BJ (cell line): ENCODE measurements at regions not wholly inside any gene's neighbourhood (a gene's known extent, or its start where the extent isn't known, plus 50 kb on each side); places are given as distances from the start of the nearest gene placed in this dataset.
"Not testable (repeated sequence)": the region's sequence is repeated elsewhere in the genome, so short reads cannot be mapped to it uniquely, and the experiment has no call there.

Source experiments
- CTCF ChIA-PET: fragments of 350-600 bp; formaldehyde crosslinking; extraction: SDS; loops from one replicate; lab custom pipeline; 2021; ENCODE audit warnings: antibody characterized with exemption, inconsistent platforms; lab: Yijun Ruan, JAX
- POLR2A ChIA-PET: fragments of 300-600 bp; sonication (Branson Sonifier 250); formaldehyde crosslinking; extraction: SDS; loops from one replicate; lab custom pipeline; 2021; ENCODE audit warnings: antibody characterized with exemption; lab: Charles Lee
- DNase-seq: peaks from one replicate; pipeline ENCODE4 v3.0.0-alpha.2; 2011; ENCODE audit warnings: low read depth
- H3K27me3 ChIP-seq: 2 replicates; pipeline ENCODE4 v1.6.0; 2011; ENCODE audit warnings: low read length; ENCODE audit not compliant: control insufficient read depth, insufficient read depth
- H3K36me3 ChIP-seq: 2 replicates; pipeline ENCODE4 v1.5.1; 2011; ENCODE audit warnings: low read length; ENCODE audit not compliant: control insufficient read depth, insufficient read depth
- H3K4me3 ChIP-seq: 2 replicates; pipeline ENCODE4 v1.5.1; 2011; ENCODE audit warnings: low read depth, mild to moderate bottlenecking, control low read depth, low read length
- TF ChIP-seq, protein P1 (sequence below): IDR thresholded peaks from 2 replicates; pipeline ENCODE4 v1.5.1; 2011; ENCODE audit warnings: low read depth, mild to moderate bottlenecking, control low read depth, inconsistent platforms, low read length, moderate library complexity; ENCODE audit not compliant: insufficient read depth

GRCh38 chr5:123283499-123283898 is 139.7 kb downstream of the CEP120 start:
- Histone ChIP-seq H3K4me3 (no peak overlapping the region), H3K27me3 (0 out of 2 replicates have a peak, but pooled peaks cover 2% of the 10 kb centered on the region), H3K36me3 (no peaks in the 10 kb centered on the region)
- DNase-seq, result no peak
- POLR2A ChIA-PET, result no interaction called here
- CTCF ChIA-PET, result no interaction called here
- TF ChIP-seq, protein P1, sequence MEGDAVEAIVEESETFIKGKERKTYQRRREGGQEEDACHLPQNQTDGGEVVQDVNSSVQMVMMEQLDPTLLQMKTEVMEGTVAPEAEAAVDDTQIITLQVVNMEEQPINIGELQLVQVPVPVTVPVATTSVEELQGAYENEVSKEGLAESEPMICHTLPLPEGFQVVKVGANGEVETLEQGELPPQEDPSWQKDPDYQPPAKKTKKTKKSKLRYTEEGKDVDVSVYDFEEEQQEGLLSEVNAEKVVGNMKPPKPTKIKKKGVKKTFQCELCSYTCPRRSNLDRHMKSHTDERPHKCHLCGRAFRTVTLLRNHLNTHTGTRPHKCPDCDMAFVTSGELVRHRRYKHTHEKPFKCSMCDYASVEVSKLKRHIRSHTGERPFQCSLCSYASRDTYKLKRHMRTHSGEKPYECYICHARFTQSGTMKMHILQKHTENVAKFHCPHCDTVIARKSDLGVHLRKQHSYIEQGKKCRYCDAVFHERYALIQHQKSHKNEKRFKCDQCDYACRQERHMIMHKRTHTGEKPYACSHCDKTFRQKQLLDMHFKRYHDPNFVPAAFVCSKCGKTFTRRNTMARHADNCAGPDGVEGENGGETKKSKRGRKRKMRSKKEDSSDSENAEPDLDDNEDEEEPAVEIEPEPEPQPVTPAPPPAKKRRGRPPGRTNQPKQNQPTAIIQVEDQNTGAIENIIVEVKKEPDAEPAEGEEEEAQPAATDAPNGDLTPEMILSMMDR, result no peak

DNA sequence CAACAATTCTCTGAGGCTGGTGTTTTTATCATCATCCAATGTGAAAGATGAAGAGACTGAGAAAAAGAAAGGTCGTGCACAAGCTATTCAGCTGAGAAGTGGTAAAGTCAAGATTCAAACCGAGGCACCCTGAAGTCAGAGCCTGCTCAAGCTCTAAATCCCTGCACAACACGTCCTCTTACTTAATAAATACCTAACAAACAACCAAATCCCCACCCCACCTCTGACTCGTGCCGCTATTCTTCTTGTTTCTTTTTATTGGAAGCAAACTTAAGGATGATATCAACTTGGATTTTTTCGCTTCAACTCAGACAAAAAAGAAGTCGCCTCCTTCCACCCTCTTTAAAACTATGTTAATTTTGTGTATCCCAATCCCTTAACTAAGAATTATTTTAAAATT is 140.2 kb downstream of the CEP120 start:
- POLR2A ChIA-PET, result no interaction called here

GRCh38 chr5:123282444-123282843 is 140.8 kb downstream of the CEP120 start:
- TF ChIP-seq, protein P1, result no peak
- no peak for DNase-seq
- Histone ChIP-seq H3K27me3 (0 out of 2 replicates have a peak, but pooled peaks cover 2% of the 10 kb centered on the region), H3K36me3 (no peaks in the 10 kb centered on the region), H3K4me3 (no peak overlapping the region)
- CTCF ChIA-PET, result no interaction called here
- POLR2A ChIA-PET, result no interaction called here

More for the DNA sequence above, 140.2 kb downstream of the CEP120 start:
- peak; percentile 12 for DNase-seq
- 0 out of 2 replicates have a peak, but pooled peaks cover 2% of the 10 kb centered on the region for H3K27me3 ChIP-seq
- no peaks in the 10 kb centered on the region for H3K36me3 ChIP-seq
- no peak overlapping the region for H3K4me3 ChIP-seq
- TF ChIP-seq, protein P1, result no peak
- CTCF ChIA-PET, result no interaction called here

GRCh38 chr5:123280854-123281253 is 142.3 kb downstream of the CEP120 start:
- POLR2A ChIA-PET, result not testable (repeated sequence)

GRCh38 chr5:123279136-123279535 is 144.1 kb downstream of the CEP120 start:
- no peak for DNase-seq
- H3K36me3 ChIP-seq, result no peaks in the 10 kb centered on the region
- H3K4me3 ChIP-seq, result no peak overlapping the region
- TF ChIP-seq, protein P1, result no peak
- CTCF ChIA-PET, result interaction anchor here (0.9 kb wide), 1 partner anchor 22 kb away, joined by 3 read pairs; no protein-coding TSS in a partner anchor
- POLR2A ChIA-PET, result no interaction called here
- no peaks in the 10 kb centered on the region for H3K27me3 ChIP-seq

More at GRCh38 chr5:123280854-123281253, 142.3 kb downstream of the CEP120 start:
- H3K27me3 ChIP-seq, DNase-seq, H3K4me3 ChIP-seq, CTCF ChIA-PET, H3K36me3 ChIP-seq: not testable (repeated sequence)

DNA sequence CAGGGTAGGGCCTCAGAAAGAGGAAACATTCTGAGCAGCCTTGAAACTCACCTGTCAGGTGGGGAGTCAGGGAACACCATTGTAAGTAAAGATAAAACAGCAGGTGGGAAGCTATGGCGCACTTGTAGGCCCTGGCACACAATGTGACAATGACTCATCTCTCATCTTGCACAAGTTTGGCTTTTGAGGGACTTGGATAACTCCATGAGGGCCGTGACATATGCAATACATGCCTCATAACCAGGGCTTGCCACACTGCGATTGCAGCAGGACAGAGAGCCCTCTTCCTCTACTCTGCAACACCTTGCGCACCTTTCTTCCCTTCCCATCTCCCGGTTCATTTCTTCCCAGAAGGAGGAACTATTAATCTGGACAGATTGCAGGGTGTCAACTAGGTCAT is 144.9 kb downstream of the CEP120 start:
- TF ChIP-seq, protein P1, result no peak
- CTCF ChIA-PET, result no interaction called here

More for the DNA sequence above, 144.9 kb downstream of the CEP120 start:
- no peak for DNase-seq
- H3K4me3 ChIP-seq, result no peak overlapping the region
- H3K27me3 ChIP-seq, result no peaks in the 10 kb centered on the region
- H3K36me3 ChIP-seq, result no peaks in the 10 kb centered on the region
- POLR2A ChIA-PET, result no interaction called here
